GM21723 (cell line): ENCODE measurements at regions not wholly inside any gene's neighbourhood (a gene's known extent, or its start where the extent isn't known, plus 50 kb on each side); places are given as distances from the start of the nearest gene placed in this dataset.
"Not testable (repeated sequence)": the region's sequence is repeated elsewhere in the genome, so short reads cannot be mapped to it uniquely, and the experiment has no call there.

ENCODE experiments used
- ATAC-seq: cut with Tn5 transposase; IDR thresholded peaks from one replicate; pipeline ENCODE4 v1.9.1; 2021; ENCODE audit warnings: mild to moderate bottlenecking, moderate library complexity; ENCODE audit not compliant: unreplicated experiment

- ATAC-seq = no peak
These were observed 94.7 kb upstream of the EFEMP1 start for GRCh38 chr2:56018267-56018666.

- no peak for ATAC-seq
These were observed 97.5 kb upstream of the EFEMP1 start for GRCh38 chr2:56021136-56021474.

- ATAC-seq = no peak
These were observed 98.0 kb upstream of the EFEMP1 start for GRCh38 chr2:56021579-56021978.

- ATAC-seq = no peak
These were observed 102.0 kb upstream of the EFEMP1 start for GRCh38 chr2:56025469-56026193.

GRCh38 chr2:56026828-56027227 lies 103.2 kb upstream of the EFEMP1 start:
- no peak for ATAC-seq

GRCh38 chr2:56030062-56030461 lies 106.5 kb upstream of the EFEMP1 start:
- no peak for ATAC-seq

GRCh38 chr2:56030901-56031300 lies 107.3 kb upstream of the EFEMP1 start:
- no peak for ATAC-seq

GRCh38 chr2:56034258-56034657 lies 110.7 kb upstream of the EFEMP1 start:
- ATAC-seq = no peak

GRCh38 chr2:56040189-56040588 lies 116.6 kb upstream of the EFEMP1 start:
- no peak for ATAC-seq

GRCh38 chr2:56040834-56041233 lies 117.3 kb upstream of the EFEMP1 start:
- no peak for ATAC-seq

- no peak for ATAC-seq
These were observed 123.6 kb upstream of the EFEMP1 start for GRCh38 chr2:56047136-56047535.

GRCh38 chr2:56049233-56049845 lies 125.8 kb upstream of the EFEMP1 start:
- ATAC-seq = no peak

GRCh38 chr2:56053679-56054078 lies 130.1 kb upstream of the EFEMP1 start:
- no peak for ATAC-seq

GRCh38 chr2:56055405-56055804 lies 128.4 kb upstream of the CCDC85A start:
- ATAC-seq = no peak

- not testable (repeated sequence) for ATAC-seq
These were observed 122.5 kb upstream of the CCDC85A start for GRCh38 chr2:56061327-56061726.

GRCh38 chr2:56068746-56069145 lies 115.0 kb upstream of the CCDC85A start:
- ATAC-seq = no peak

GRCh38 chr2:56077359-56077915 lies 106.4 kb upstream of the CCDC85A start:
- no peak for ATAC-seq

- ATAC-seq = no peak
These were observed 101.1 kb upstream of the CCDC85A start for GRCh38 chr2:56082665-56083064.

GRCh38 chr2:56084111-56084901 lies 99.5 kb upstream of the CCDC85A start:
- no peak for ATAC-seq

GRCh38 chr2:56086336-56086735 lies 97.5 kb upstream of the CCDC85A start:
- ATAC-seq = no peak

GRCh38 chr2:56088411-56088810 lies 95.4 kb upstream of the CCDC85A start:
- ATAC-seq = no peak

- no peak for ATAC-seq
These were observed 93.9 kb upstream of the CCDC85A start for GRCh38 chr2:56089931-56090330.
